ENCODE measurements at regions not wholly inside any gene's neighbourhood (a gene's known extent, or its start where the extent isn't known, plus 50 kb on each side); places are given as distances from the start of the nearest gene placed in this dataset.

- H3K27me3 ChIP-seq (replicated peaks; ENCODE audit: control insufficient read depth, insufficient read depth, low read length), result no peaks in the 10 kb centered on the region
- H3K36me3 ChIP-seq (ENCODE audit: control insufficient read depth, insufficient read depth, low read length), result no peaks in the 10 kb centered on the region
- H3K27ac Mint-ChIP-seq (ENCODE audit: unreplicated experiment), result no peak overlapping the region
- DNase-seq, result no peak
- peaks cover 11% of the 10 kb centered on the region for H3K27me3 Mint-ChIP-seq (ENCODE audit: insufficient read depth, unreplicated experiment)
- peaks cover 5% of the 10 kb centered on the region for H3K36me3 Mint-ChIP-seq (ENCODE audit: insufficient read depth, unreplicated experiment)
- H3K4me1 Mint-ChIP-seq (ENCODE audit: low read depth, unreplicated experiment), result no peaks in the 10 kb centered on the region
- CTCF ChIA-PET, result no interaction called here
- TF ChIP-seq, protein P1, sequence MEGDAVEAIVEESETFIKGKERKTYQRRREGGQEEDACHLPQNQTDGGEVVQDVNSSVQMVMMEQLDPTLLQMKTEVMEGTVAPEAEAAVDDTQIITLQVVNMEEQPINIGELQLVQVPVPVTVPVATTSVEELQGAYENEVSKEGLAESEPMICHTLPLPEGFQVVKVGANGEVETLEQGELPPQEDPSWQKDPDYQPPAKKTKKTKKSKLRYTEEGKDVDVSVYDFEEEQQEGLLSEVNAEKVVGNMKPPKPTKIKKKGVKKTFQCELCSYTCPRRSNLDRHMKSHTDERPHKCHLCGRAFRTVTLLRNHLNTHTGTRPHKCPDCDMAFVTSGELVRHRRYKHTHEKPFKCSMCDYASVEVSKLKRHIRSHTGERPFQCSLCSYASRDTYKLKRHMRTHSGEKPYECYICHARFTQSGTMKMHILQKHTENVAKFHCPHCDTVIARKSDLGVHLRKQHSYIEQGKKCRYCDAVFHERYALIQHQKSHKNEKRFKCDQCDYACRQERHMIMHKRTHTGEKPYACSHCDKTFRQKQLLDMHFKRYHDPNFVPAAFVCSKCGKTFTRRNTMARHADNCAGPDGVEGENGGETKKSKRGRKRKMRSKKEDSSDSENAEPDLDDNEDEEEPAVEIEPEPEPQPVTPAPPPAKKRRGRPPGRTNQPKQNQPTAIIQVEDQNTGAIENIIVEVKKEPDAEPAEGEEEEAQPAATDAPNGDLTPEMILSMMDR (IDR thresholded peaks at IDR 0.05; ENCODE audit: insufficient read depth in 1 of 2, low read depth in 1 of 2, low read length in 1 of 2, severe bottlenecking in 1 of 2, unreplicated experiment in 1 of 2), result peak in 1 of 2 experiments; percentile 16
- H3K4me1 ChIP-seq, result no peaks in the 10 kb centered on the region
- no peaks in the 10 kb centered on the region for H3K9me3 ChIP-seq
- POLR2A ChIA-PET, result no interaction called here
- no peak overlapping the region for H3K4me3 ChIP-seq (ENCODE audit: low read depth, low read length)
- BruUV-seq (replicated peaks), result no TSS peak
- intact Hi-C loops (cut with micrococcal nuclease; ENCODE audit: unreplicated experiment), result no loop called here
- no peaks in the 10 kb centered on the region for H3K9me3 Mint-ChIP-seq (ENCODE audit: unreplicated experiment)
- no peak overlapping the region for H3K4me3 Mint-ChIP-seq (ENCODE audit: unreplicated experiment)
Observed at GRCh38 chr7:118777308-118777707, 552.8 kb downstream of the ANKRD7 start.

DNA sequence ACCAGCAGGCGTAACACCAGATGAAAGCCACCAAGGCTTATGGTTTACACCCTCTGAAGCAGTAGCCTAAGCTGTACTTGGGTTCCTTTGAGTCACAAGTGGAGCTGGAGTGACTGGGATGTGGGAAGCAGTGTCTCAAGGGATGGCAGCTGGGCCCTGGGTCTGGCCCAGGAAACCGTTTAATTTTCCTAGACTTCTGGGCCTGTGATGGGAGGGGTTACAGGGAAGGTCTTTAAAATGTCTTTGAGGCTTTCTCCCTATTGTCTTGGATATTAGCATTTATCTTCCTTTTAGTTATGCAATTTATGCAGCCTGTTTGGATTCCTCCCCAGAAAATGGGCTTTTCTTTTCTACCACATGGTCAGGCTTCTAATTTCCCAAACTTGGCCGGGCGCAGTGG is 568.2 kb downstream of the ANKRD7 start:
- Mint-ChIP-seq H3K36me3 (ENCODE audit: insufficient read depth, unreplicated experiment) (no peaks in the 10 kb centered on the region), H3K27me3 (ENCODE audit: insufficient read depth, unreplicated experiment) (peaks cover 7% of the 10 kb centered on the region), H3K4me3 (ENCODE audit: unreplicated experiment) (no peak overlapping the region), H3K9me3 (ENCODE audit: unreplicated experiment) (no peaks in the 10 kb centered on the region), H3K4me1 (ENCODE audit: low read depth, unreplicated experiment) (no peaks in the 10 kb centered on the region), H3K27ac (ENCODE audit: unreplicated experiment) (no peak overlapping the region)
- H3K27me3 ChIP-seq (replicated peaks; ENCODE audit: control insufficient read depth, insufficient read depth, low read length), result no peaks in the 10 kb centered on the region
- H3K9me3 ChIP-seq, result no peaks in the 10 kb centered on the region
- H3K36me3 ChIP-seq (ENCODE audit: control insufficient read depth, insufficient read depth, low read length), result no peaks in the 10 kb centered on the region
- ChIA-PET CTCF (no interaction called here), POLR2A (no interaction called here)
- intact Hi-C loops (cut with micrococcal nuclease; ENCODE audit: unreplicated experiment), result no loop called here
- no peak overlapping the region for H3K4me3 ChIP-seq (ENCODE audit: low read depth, low read length)
- TF ChIP-seq, protein P1 (IDR thresholded peaks at IDR 0.05; ENCODE audit: insufficient read depth in 1 of 2, low read depth in 1 of 2, low read length in 1 of 2, severe bottlenecking in 1 of 2, unreplicated experiment in 1 of 2), result no peak
- no TSS peak for BruUV-seq (replicated peaks)
- H3K4me1 ChIP-seq, result no peaks in the 10 kb centered on the region
- no peak for DNase-seq

- no TSS peak for BruUV-seq (replicated peaks)
- H3K27me3 ChIP-seq (replicated peaks; ENCODE audit: control insufficient read depth, insufficient read depth, low read length), result no peaks in the 10 kb centered on the region
- DNase-seq, result no peak
- no peaks in the 10 kb centered on the region for H3K9me3 ChIP-seq
- H3K27ac Mint-ChIP-seq (ENCODE audit: unreplicated experiment), result no peak overlapping the region
- intact Hi-C loops (cut with micrococcal nuclease; ENCODE audit: unreplicated experiment), result no loop called here
- TF ChIP-seq, protein P1 (IDR thresholded peaks at IDR 0.05; ENCODE audit: insufficient read depth in 1 of 2, low read depth in 1 of 2, low read length in 1 of 2, severe bottlenecking in 1 of 2, unreplicated experiment in 1 of 2), result no peak
- no peaks in the 10 kb centered on the region for H3K36me3 ChIP-seq (ENCODE audit: control insufficient read depth, insufficient read depth, low read length)
- no peak overlapping the region for H3K4me3 ChIP-seq (ENCODE audit: low read depth, low read length)
- H3K9me3 Mint-ChIP-seq (ENCODE audit: unreplicated experiment), result no peaks in the 10 kb centered on the region
- no peaks in the 10 kb centered on the region for H3K4me1 ChIP-seq
- H3K4me3 Mint-ChIP-seq (ENCODE audit: unreplicated experiment), result no peak overlapping the region
- H3K36me3 Mint-ChIP-seq (ENCODE audit: insufficient read depth, unreplicated experiment), result no peaks in the 10 kb centered on the region
- POLR2A ChIA-PET, result no interaction called here
- CTCF ChIA-PET, result no interaction called here
- peaks cover 7% of the 10 kb centered on the region for H3K27me3 Mint-ChIP-seq (ENCODE audit: insufficient read depth, unreplicated experiment)
- no peaks in the 10 kb centered on the region for H3K4me1 Mint-ChIP-seq (ENCODE audit: low read depth, unreplicated experiment)
Observed at GRCh38 chr7:118793582-118793981, 569.1 kb downstream of the ANKRD7 start.

Measured in Caco-2 (cell line).